HepG2 (cell line): ENCODE measurements at regions not wholly inside any gene's neighbourhood (a gene's known extent, or its start where the extent isn't known, plus 50 kb on each side); places are given as distances from the start of the nearest gene placed in this dataset.

Experiments used
- ATAC-seq: fragments of 200-7000 bp; cut with Tn5 transposase; 3 replicates; pipeline ENCODE4 v1.9.1; 2020; ENCODE audit warnings: mild to moderate bottlenecking, moderate library complexity
- BruUV-seq: library from RNA; stranded (reverse); fragments of 400-500 nt; replicated peaks from 2 replicates; lab custom pipeline; 2021; lab: Mats Ljungman, UMichigan
- CTCF ChIA-PET: fragments of 300-600 bp; formaldehyde crosslinking; extraction: SDS; loops from one replicate; lab custom pipeline; 2021; ENCODE audit warnings: low total read pairs, inconsistent platforms, low intra/inter-chr PET ratio; lab: Yijun Ruan, JAX
- POLR2A ChIA-PET: fragments of 350-600 bp; sonication (Branson Sonifier 250); formaldehyde crosslinking; loops from one replicate; lab custom pipeline; 2020; ENCODE audit warnings: antibody characterized with exemption, inconsistent platforms; lab: Yijun Ruan, JAX
- DNase-seq: peaks from one replicate; pipeline ENCODE4 v3.0.0-alpha.2; 2015; ENCODE audit warnings: low spot score
- FAIRE-seq: peaks from 3 replicates; lab custom pipeline; 2011; peaks lifted over from hg19 to GRCh38; lab: Jason Lieb, UNC
- H2AFZ ChIP-seq: one replicate; pipeline ENCODE4 v1.6.1; 2011; ENCODE audit warnings: low read length, inconsistent platforms
- H3K27ac ChIP-seq: fragments of 300-600 bp; 3 replicates; pipeline ENCODE4 v1.8.0; 2011; ENCODE audit warnings: mixed run types, mild to moderate bottlenecking, mixed read lengths, low read length, inconsistent platforms; ENCODE audit not compliant: insufficient read depth; ENCODE audit errors: extremely low read length
- H3K27me3 ChIP-seq, 2 experiments: fragments of 200-600 bp in 1 of 2; 2 replicates in 1 of 2; 3 replicates in 1 of 2; pipeline versions ENCODE4 v1.6.0 to v1.8.0; 2011; ENCODE audit warnings: low read length in 2 of 2, mild to moderate bottlenecking in 2 of 2, moderate library complexity in 2 of 2, inconsistent platforms in 1 of 2; ENCODE audit not compliant: insufficient read depth in 2 of 2, control insufficient read depth in 1 of 2
- H3K36me3 ChIP-seq, 2 experiments: fragments of 200-600 bp in 1 of 2; replicated peaks in 1 of 2; 2 replicates in 1 of 2; 3 replicates in 1 of 2; pipeline versions ENCODE4 v1.5.1 to v1.8.0; 2011; ENCODE audit warnings: low read length in 2 of 2, inconsistent platforms in 1 of 2; ENCODE audit not compliant: insufficient read depth in 2 of 2, control insufficient read depth in 1 of 2
- H3K4me1 ChIP-seq: 2 replicates; pipeline ENCODE4 v1.5.1; 2012; ENCODE audit warnings: low read length, inconsistent platforms; ENCODE audit not compliant: insufficient read depth
- H3K4me2 ChIP-seq: 2 replicates; pipeline ENCODE4 v1.6.0; 2011; ENCODE audit warnings: low read depth, low read length, inconsistent platforms
- H3K4me3 ChIP-seq, 3 experiments: fragments of 200-600 bp in 1 of 3; sonication (generic), shearing (Covaris generic) in 1 of 3; replicated peaks in 1 of 3; 2 replicates each; pipeline ENCODE4 v1.5.1; 2011 to 2016; ENCODE audit warnings: low read length in 3 of 3, inconsistent platforms in 2 of 3, low read depth in 2 of 3, mild to moderate bottlenecking in 2 of 3, control low read depth in 1 of 3, mixed read lengths in 1 of 3; ENCODE audit not compliant: insufficient read depth in 1 of 3
- H3K79me2 ChIP-seq: one replicate; pipeline ENCODE4 v1.6.1; 2011; ENCODE audit warnings: low read length, inconsistent platforms; ENCODE audit not compliant: insufficient read depth
- H3K9ac ChIP-seq: 2 replicates; pipeline ENCODE4 v1.6.0; 2011; ENCODE audit warnings: mild to moderate bottlenecking, low read depth, low read length, inconsistent platforms; ENCODE audit not compliant: insufficient read depth
- H3K9me3 ChIP-seq: 2 replicates; pipeline ENCODE4 v1.5.1; 2012; ENCODE audit warnings: mild to moderate bottlenecking, low read length
- H4K20me1 ChIP-seq: 2 replicates; pipeline ENCODE4 v1.6.0; 2011; ENCODE audit warnings: inconsistent platforms, mild to moderate bottlenecking, low read length, moderate library complexity; ENCODE audit not compliant: insufficient read depth
- CBX5 ChIP-seq: sonication (generic); formaldehyde crosslinking; IDR thresholded peaks from 2 replicates; pipeline ENCODE4 v1.4.0; 2020; ENCODE audit warnings: missing genetic modification reagents, borderline replicate concordance
- FOXA1 ChIP-seq, 2 experiments: fragments of 450-650 bp in 1 of 2; sonication (generic) in 1 of 2; formaldehyde crosslinking in 1 of 2; IDR thresholded peaks; 2 replicates each; pipeline versions ENCODE4 v1.4.0 to v1.6.1; 2016 to 2020; ENCODE audit warnings: missing genetic modification reagents in 1 of 2
- FOXK2 ChIP-seq: fragments of 450-650 bp; IDR thresholded peaks from 2 replicates; pipeline ENCODE4 v1.6.1; 2016
- MBNL3 ChIP-seq: fragments of 250-450 bp; sonication (Bioruptor Pico); conservative IDR thresholded peaks from 2 replicates; pipeline ENCODE4 v1.8.0; 2022; ENCODE audit warnings: mild to moderate bottlenecking, inconsistent platforms
- NR2F2 ChIP-seq: IDR thresholded peaks from 2 replicates; pipeline ENCODE4 v1.6.1; 2012; ENCODE audit warnings: low read depth, inconsistent platforms, borderline replicate concordance
- PRMT3 ChIP-seq: sonication (generic); formaldehyde crosslinking; IDR thresholded peaks from 2 replicates; pipeline ENCODE4 v1.8.1; 2022; ENCODE audit warnings: low read depth, mild to moderate bottlenecking, moderate library complexity, missing genetic modification reagents, borderline replicate concordance
- RNF2 ChIP-seq: fragments of 450-650 bp; conservative IDR thresholded peaks from 2 replicates; pipeline ENCODE4 v1.6.1; 2016; ENCODE audit warnings: low read depth
- WGBS: methylation state at CpG from one replicate; pipeline ENCODE4 v1.1.6; 2017; ENCODE audit warnings: low lambda C conversion rate; 5-methylcytosine and 5-hydroxymethylcytosine counted together
- in situ Hi-C: cut with HindIII; loops from 2 replicates; pipeline ENCODE4 v1.10.0; 2017; ENCODE audit warnings: low pct_unique_long_range_greater_than_20kb; ENCODE audit not compliant: extremely low pct_ligation_motif_present
- intact Hi-C: fragments of 100-400 bp; cut with micrococcal nuclease; formaldehyde crosslinking; loops from one replicate; pipeline ENCODE4 v1.10.0; 2022; ENCODE audit not compliant: unreplicated experiment

- 3% methylated on average over 3 of the region's 3 CpGs for WGBS
- TF ChIP-seq NR2F2, result no peak
- ChIA-PET POLR2A (no interaction called here), CTCF (no interaction called here)
- H3K9ac ChIP-seq, result no peak overlapping the region
- H3K9me3 ChIP-seq, result no peaks in the 10 kb centered on the region
- no peaks in the 10 kb centered on the region for H3K79me2 ChIP-seq
- H3K27me3 ChIP-seq, result no peaks in the 10 kb centered on the region; a peak in 1 of 5 replicates
- in situ Hi-C loops (no loop called here), intact Hi-C loops (no loop called here)
- no peak overlapping the region for H2AFZ ChIP-seq
- no peak overlapping the region for H3K27ac ChIP-seq
- DNase-seq, result no peak
- no peak for FAIRE-seq
- H3K36me3 ChIP-seq, result no peaks in the 10 kb centered on the region
- no TSS peak for BruUV-seq
- H3K4me1 ChIP-seq, result no peaks in the 10 kb centered on the region
- H4K20me1 ChIP-seq, result no peaks in the 10 kb centered on the region
- no peak overlapping the region for H3K4me2 ChIP-seq
- no peak overlapping the region for H3K4me3 ChIP-seq
- no peak for ATAC-seq
Measured at GRCh38 chr14:53346988-53347387, 193.9 kb upstream of the DDHD1 start.

- H3K4me1 ChIP-seq, result no peaks in the 10 kb centered on the region
- in situ Hi-C loops (no loop called here), intact Hi-C loops (no loop called here)
- FAIRE-seq (no peak), ATAC-seq (no peak), DNase-seq (no peak)
- no peaks in the 10 kb centered on the region for H3K79me2 ChIP-seq
- no peaks in the 10 kb centered on the region for H4K20me1 ChIP-seq
- no peak overlapping the region for H3K4me3 ChIP-seq
- no peaks in the 10 kb centered on the region for H3K36me3 ChIP-seq
- H3K27me3 ChIP-seq, result peaks cover 0 to 5% of the 10 kb centered on the region in 2 experiments; a peak in 3 of 5 replicates
- CTCF ChIA-PET, result no interaction called here
- H3K9ac ChIP-seq, result no peak overlapping the region
- POLR2A ChIA-PET, result no interaction called here
- TF ChIP-seq FOXA1 (IDR thresholded peaks at IDR 0.05), result no peak
- no peak for TF ChIP-seq FOXA1 (CRISPR knock-in tag; IDR thresholded peaks at IDR 0.05)
- no peak for TF ChIP-seq PRMT3
- TF ChIP-seq FOXK2, result no peak
- no peak for TF ChIP-seq MBNL3 (CRISPR knock-in tag)
- no peak for TF ChIP-seq RNF2
- no peak for TF ChIP-seq CBX5
- no peak overlapping the region for H3K4me2 ChIP-seq
- no peaks in the 10 kb centered on the region for H3K9me3 ChIP-seq
- H3K27ac ChIP-seq, result no peak overlapping the region
- H2AFZ ChIP-seq, result no peak overlapping the region
- 12% methylated on average over 4 of the region's 4 CpGs for WGBS
- no TSS peak for BruUV-seq
Measured at GRCh38 chr14:53341324-53341723, 188.2 kb upstream of the DDHD1 start.
